ENCODE measurements at regions not wholly inside any gene's neighbourhood (a gene's known extent, or its start where the extent isn't known, plus 50 kb on each side); places are given as distances from the start of the nearest gene placed in this dataset.
A peak's percentile ranks its signal among the peaks of the same experiment; 100 is the strongest.

- TF ChIP-seq CTCF (IDR thresholded peaks at IDR 0.05; ENCODE audit: unreplicated experiment), result no peak
- Mint-ChIP-seq H3K9me3 (ENCODE audit: unreplicated experiment) (no peaks in the 10 kb centered on the region), H3K27ac (ENCODE audit: unreplicated experiment) (no peak overlapping the region), H3K4me1 (ENCODE audit: unreplicated experiment) (no peaks in the 10 kb centered on the region), H3K36me3 (ENCODE audit: low read depth, unreplicated experiment) (no peaks in the 10 kb centered on the region), H3K4me3 (ENCODE audit: unreplicated experiment) (no peak overlapping the region), H3K27me3 (ENCODE audit: unreplicated experiment) (no peaks in the 10 kb centered on the region)
- no peak for DNase-seq (ENCODE audit: low spot score)
Observed at GRCh38 chr2:126748188-126748760, 92.3 kb downstream of the GYPC start.

- H3K4me3 Mint-ChIP-seq (ENCODE audit: unreplicated experiment), result no peak overlapping the region
Observed at GRCh38 chr2:126748929-126749518, 93.1 kb downstream of the GYPC start.

GRCh38 chr2:126749537-126749936 lies 93.6 kb downstream of the GYPC start:
- Mint-ChIP-seq H3K4me3 (ENCODE audit: unreplicated experiment) (no peak overlapping the region), H3K36me3 (ENCODE audit: low read depth, unreplicated experiment) (no peaks in the 10 kb centered on the region), H3K4me1 (ENCODE audit: unreplicated experiment) (no peaks in the 10 kb centered on the region), H3K9me3 (ENCODE audit: unreplicated experiment) (no peaks in the 10 kb centered on the region), H3K27ac (ENCODE audit: unreplicated experiment) (no peak overlapping the region), H3K27me3 (ENCODE audit: unreplicated experiment) (no peaks in the 10 kb centered on the region)
- TF ChIP-seq CTCF (IDR thresholded peaks at IDR 0.05; ENCODE audit: unreplicated experiment), result no peak
- peak; percentile 29 for DNase-seq (ENCODE audit: low spot score)

More at GRCh38 chr2:126748929-126749518, 93.1 kb downstream of the GYPC start:
- TF ChIP-seq CTCF (IDR thresholded peaks at IDR 0.05; ENCODE audit: unreplicated experiment), result no peak
- no peak overlapping the region for H3K27ac Mint-ChIP-seq (ENCODE audit: unreplicated experiment)
- H3K4me1 Mint-ChIP-seq (ENCODE audit: unreplicated experiment), result no peaks in the 10 kb centered on the region
- H3K9me3 Mint-ChIP-seq (ENCODE audit: unreplicated experiment), result no peaks in the 10 kb centered on the region
- H3K36me3 Mint-ChIP-seq (ENCODE audit: low read depth, unreplicated experiment), result no peaks in the 10 kb centered on the region
- no peaks in the 10 kb centered on the region for H3K27me3 Mint-ChIP-seq (ENCODE audit: unreplicated experiment)
- DNase-seq (ENCODE audit: low spot score), result no peak

- TF ChIP-seq CTCF (IDR thresholded peaks at IDR 0.05; ENCODE audit: unreplicated experiment), result no peak
- H3K27me3 Mint-ChIP-seq (ENCODE audit: unreplicated experiment), result no peaks in the 10 kb centered on the region
- no peaks in the 10 kb centered on the region for H3K36me3 Mint-ChIP-seq (ENCODE audit: low read depth, unreplicated experiment)
- no peak overlapping the region for H3K27ac Mint-ChIP-seq (ENCODE audit: unreplicated experiment)
- no peaks in the 10 kb centered on the region for H3K9me3 Mint-ChIP-seq (ENCODE audit: unreplicated experiment)
- no peak overlapping the region for H3K4me3 Mint-ChIP-seq (ENCODE audit: unreplicated experiment)
- H3K4me1 Mint-ChIP-seq (ENCODE audit: unreplicated experiment), result no peaks in the 10 kb centered on the region
- no peak for DNase-seq (ENCODE audit: low spot score)
Observed at GRCh38 chr2:126750506-126750905, 94.5 kb downstream of the GYPC start.

- Mint-ChIP-seq H3K36me3 (ENCODE audit: low read depth, unreplicated experiment) (no peaks in the 10 kb centered on the region), H3K27me3 (ENCODE audit: unreplicated experiment) (peaks cover 2% of the 10 kb centered on the region), H3K4me1 (ENCODE audit: unreplicated experiment) (no peaks in the 10 kb centered on the region), H3K4me3 (ENCODE audit: unreplicated experiment) (no peak overlapping the region), H3K9me3 (ENCODE audit: unreplicated experiment) (no peaks in the 10 kb centered on the region), H3K27ac (ENCODE audit: unreplicated experiment) (peak overlapping the region; percentile 62)
- no peak for TF ChIP-seq CTCF (IDR thresholded peaks at IDR 0.05; ENCODE audit: unreplicated experiment)
- DNase-seq (ENCODE audit: low spot score), result no peak
Observed at GRCh38 chr2:126751477-126751876, 95.5 kb downstream of the GYPC start.
